ENCODE measurements at regions not wholly inside any gene's neighbourhood (a gene's known extent, or its start where the extent isn't known, plus 50 kb on each side); places are given as distances from the start of the nearest gene placed in this dataset.

GRCh38 chr5:163951069-163951468, 445.6 kb downstream of the MAT2B start:
- TF ChIP-seq, protein P1, sequence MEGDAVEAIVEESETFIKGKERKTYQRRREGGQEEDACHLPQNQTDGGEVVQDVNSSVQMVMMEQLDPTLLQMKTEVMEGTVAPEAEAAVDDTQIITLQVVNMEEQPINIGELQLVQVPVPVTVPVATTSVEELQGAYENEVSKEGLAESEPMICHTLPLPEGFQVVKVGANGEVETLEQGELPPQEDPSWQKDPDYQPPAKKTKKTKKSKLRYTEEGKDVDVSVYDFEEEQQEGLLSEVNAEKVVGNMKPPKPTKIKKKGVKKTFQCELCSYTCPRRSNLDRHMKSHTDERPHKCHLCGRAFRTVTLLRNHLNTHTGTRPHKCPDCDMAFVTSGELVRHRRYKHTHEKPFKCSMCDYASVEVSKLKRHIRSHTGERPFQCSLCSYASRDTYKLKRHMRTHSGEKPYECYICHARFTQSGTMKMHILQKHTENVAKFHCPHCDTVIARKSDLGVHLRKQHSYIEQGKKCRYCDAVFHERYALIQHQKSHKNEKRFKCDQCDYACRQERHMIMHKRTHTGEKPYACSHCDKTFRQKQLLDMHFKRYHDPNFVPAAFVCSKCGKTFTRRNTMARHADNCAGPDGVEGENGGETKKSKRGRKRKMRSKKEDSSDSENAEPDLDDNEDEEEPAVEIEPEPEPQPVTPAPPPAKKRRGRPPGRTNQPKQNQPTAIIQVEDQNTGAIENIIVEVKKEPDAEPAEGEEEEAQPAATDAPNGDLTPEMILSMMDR (IDR thresholded peaks at IDR 0.05; ENCODE audit: extremely low read depth in 1 of 2, insufficient read depth in 1 of 2, low read depth in 1 of 2, low read length in 2 of 2), result no peak
- TF ChIP-seq POLR2AphosphoS5 (IDR thresholded peaks at IDR 0.05; ENCODE audit: insufficient read depth, low read depth, low read length) (no peak), POLR2A (IDR thresholded peaks at IDR 0.05; ENCODE audit: low read depth, low read length) (no peak), FOS (IDR thresholded peaks at IDR 0.05; ENCODE audit: borderline replicate concordance, insufficient read depth, low read length) (no peak), MYC (IDR thresholded peaks at IDR 0.05; ENCODE audit: low read depth, low read length) (no peak), GATA2 (IDR thresholded peaks at IDR 0.05; ENCODE audit: insufficient read depth, insufficient read length, low read depth, low read length) (no peak), EZH2 (IDR thresholded peaks at IDR 0.05; ENCODE audit: borderline replicate concordance, low read depth, low read length, severe bottlenecking) (no peak), MAX (IDR thresholded peaks at IDR 0.05; ENCODE audit: insufficient read depth, insufficient read length) (no peak), JUN (IDR thresholded peaks at IDR 0.05; ENCODE audit: borderline replicate concordance, insufficient read depth, insufficient read length, low read depth) (no peak)

Data from endothelial cell of umbilical vein (primary cell).